ENCODE measurements at regions not wholly inside any gene's neighbourhood (a gene's known extent, or its start where the extent isn't known, plus 50 kb on each side); places are given as distances from the start of the nearest gene placed in this dataset.

- TF ChIP-seq, protein P1, sequence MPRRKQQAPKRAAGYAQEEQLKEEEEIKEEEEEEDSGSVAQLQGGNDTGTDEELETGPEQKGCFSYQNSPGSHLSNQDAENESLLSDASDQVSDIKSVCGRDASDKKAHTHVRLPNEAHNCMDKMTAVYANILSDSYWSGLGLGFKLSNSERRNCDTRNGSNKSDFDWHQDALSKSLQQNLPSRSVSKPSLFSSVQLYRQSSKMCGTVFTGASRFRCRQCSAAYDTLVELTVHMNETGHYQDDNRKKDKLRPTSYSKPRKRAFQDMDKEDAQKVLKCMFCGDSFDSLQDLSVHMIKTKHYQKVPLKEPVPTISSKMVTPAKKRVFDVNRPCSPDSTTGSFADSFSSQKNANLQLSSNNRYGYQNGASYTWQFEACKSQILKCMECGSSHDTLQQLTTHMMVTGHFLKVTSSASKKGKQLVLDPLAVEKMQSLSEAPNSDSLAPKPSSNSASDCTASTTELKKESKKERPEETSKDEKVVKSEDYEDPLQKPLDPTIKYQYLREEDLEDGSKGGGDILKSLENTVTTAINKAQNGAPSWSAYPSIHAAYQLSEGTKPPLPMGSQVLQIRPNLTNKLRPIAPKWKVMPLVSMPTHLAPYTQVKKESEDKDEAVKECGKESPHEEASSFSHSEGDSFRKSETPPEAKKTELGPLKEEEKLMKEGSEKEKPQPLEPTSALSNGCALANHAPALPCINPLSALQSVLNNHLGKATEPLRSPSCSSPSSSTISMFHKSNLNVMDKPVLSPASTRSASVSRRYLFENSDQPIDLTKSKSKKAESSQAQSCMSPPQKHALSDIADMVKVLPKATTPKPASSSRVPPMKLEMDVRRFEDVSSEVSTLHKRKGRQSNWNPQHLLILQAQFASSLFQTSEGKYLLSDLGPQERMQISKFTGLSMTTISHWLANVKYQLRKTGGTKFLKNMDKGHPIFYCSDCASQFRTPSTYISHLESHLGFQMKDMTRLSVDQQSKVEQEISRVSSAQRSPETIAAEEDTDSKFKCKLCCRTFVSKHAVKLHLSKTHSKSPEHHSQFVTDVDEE (CRISPR knock-in tag; IDR thresholded peaks at IDR 0.05) = no peak
- TF ChIP-seq TCF4 (CRISPR knock-in tag; IDR thresholded peaks at IDR 0.05; ENCODE audit: borderline replicate concordance) (no peak), BACH2 (CRISPR knock-in tag; IDR thresholded peaks at IDR 0.05; ENCODE audit: borderline replicate concordance) (no peak), ZFP30 (CRISPR knock-in tag; IDR thresholded peaks at IDR 0.05) (no peak), GLIS3 (CRISPR knock-in tag; IDR thresholded peaks at IDR 0.05) (no peak), OSR1 (CRISPR knock-in tag; IDR thresholded peaks at IDR 0.05) (no peak), ISL1 (CRISPR knock-in tag; IDR thresholded peaks at IDR 0.05) (no peak), ESRRG (CRISPR knock-in tag; IDR thresholded peaks at IDR 0.05) (no peak), ZNF70 (CRISPR knock-in tag; IDR thresholded peaks at IDR 0.05) (no peak), ZC3H10 (CRISPR knock-in tag; IDR thresholded peaks at IDR 0.05) (no peak), TOX (CRISPR knock-in tag; IDR thresholded peaks at IDR 0.05; ENCODE audit: borderline replicate concordance) (no peak), RARB (CRISPR knock-in tag; IDR thresholded peaks at IDR 0.05) (no peak)
- TF ChIP-seq, protein P2, sequence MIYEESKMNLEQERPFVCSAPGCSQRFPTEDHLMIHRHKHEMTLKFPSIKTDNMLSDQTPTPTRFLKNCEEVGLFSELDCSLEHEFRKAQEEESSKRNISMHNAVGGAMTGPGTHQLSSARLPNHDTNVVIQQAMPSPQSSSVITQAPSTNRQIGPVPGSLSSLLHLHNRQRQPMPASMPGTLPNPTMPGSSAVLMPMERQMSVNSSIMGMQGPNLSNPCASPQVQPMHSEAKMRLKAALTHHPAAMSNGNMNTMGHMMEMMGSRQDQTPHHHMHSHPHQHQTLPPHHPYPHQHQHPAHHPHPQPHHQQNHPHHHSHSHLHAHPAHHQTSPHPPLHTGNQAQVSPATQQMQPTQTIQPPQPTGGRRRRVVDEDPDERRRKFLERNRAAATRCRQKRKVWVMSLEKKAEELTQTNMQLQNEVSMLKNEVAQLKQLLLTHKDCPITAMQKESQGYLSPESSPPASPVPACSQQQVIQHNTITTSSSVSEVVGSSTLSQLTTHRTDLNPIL (CRISPR knock-in tag; IDR thresholded peaks at IDR 0.05; ENCODE audit: low read depth) = no peak
- ATAC-seq = peak; percentile 70
Observed at GRCh38 chr7:94338921-94339371, 55.7 kb upstream of the COL1A2 start.

- peak; percentile 42 for ATAC-seq
- TF ChIP-seq TOX (CRISPR knock-in tag; IDR thresholded peaks at IDR 0.05; ENCODE audit: borderline replicate concordance) (no peak), ESRRG (CRISPR knock-in tag; IDR thresholded peaks at IDR 0.05) (no peak), SNAI2 (CRISPR knock-in tag; IDR thresholded peaks at IDR 0.05) (no peak), RARB (CRISPR knock-in tag; IDR thresholded peaks at IDR 0.05) (no peak), CSRNP3 (CRISPR knock-in tag; IDR thresholded peaks at IDR 0.05) (no peak), TCF4 (CRISPR knock-in tag; IDR thresholded peaks at IDR 0.05; ENCODE audit: borderline replicate concordance) (no peak), PATZ1 (CRISPR knock-in tag; IDR thresholded peaks at IDR 0.05; ENCODE audit: borderline replicate concordance) (no peak), ZFP30 (CRISPR knock-in tag; IDR thresholded peaks at IDR 0.05) (no peak), ZC3H10 (CRISPR knock-in tag; IDR thresholded peaks at IDR 0.05) (no peak), GLIS3 (CRISPR knock-in tag; IDR thresholded peaks at IDR 0.05) (no peak)
- TF ChIP-seq, protein P1 (CRISPR knock-in tag; IDR thresholded peaks at IDR 0.05) = no peak
Observed at GRCh38 chr7:94344826-94345225, 49.9 kb upstream of the COL1A2 start.

Measured in SK-N-SH treated with all-trans-retinoic acid at 6 μM for 48 hours (cell line).